Esophagus (tissue), 2 donors: ENCODE measurements at regions not wholly inside any gene's neighbourhood (a gene's known extent, or its start where the extent isn't known, plus 50 kb on each side); places are given as distances from the start of the nearest gene placed in this dataset.

Source experiments
- H3K27ac ChIP-seq, 2 donors: one replicate each; pipeline ENCODE4 v1.5.1; 2013; ENCODE audit warnings: low read depth in 2 of 2, mild to moderate bottlenecking in 2 of 2, inconsistent platforms in 1 of 2, low read length in 1 of 2, moderate library complexity in 1 of 2
- H3K27me3 ChIP-seq, 2 donors: one replicate each; pipeline ENCODE4 v1.6.1; 2013; ENCODE audit warnings: low read length in 2 of 2, control low read depth in 1 of 2, mild to moderate bottlenecking in 1 of 2; ENCODE audit not compliant: insufficient read depth in 2 of 2, control insufficient read depth in 1 of 2
- H3K36me3 ChIP-seq, 2 donors: one replicate each; pipeline ENCODE4 v1.6.1; 2013; ENCODE audit warnings: low read length in 1 of 2; ENCODE audit not compliant: control insufficient read depth in 2 of 2, insufficient read depth in 2 of 2
- H3K4me1 ChIP-seq, 2 donors: one replicate each; pipeline ENCODE4 v1.6.1; 2013; ENCODE audit warnings: low read length in 1 of 2; ENCODE audit not compliant: control insufficient read depth in 2 of 2, insufficient read depth in 2 of 2
- H3K4me3 ChIP-seq, 2 donors: one replicate each; pipeline ENCODE4 v1.5.1; 2013; ENCODE audit warnings: low read length in 2 of 2, mild to moderate bottlenecking in 2 of 2, low read depth in 1 of 2, moderate library complexity in 1 of 2
- H3K9me3 ChIP-seq, 2 donors: one replicate each; pipeline ENCODE4 v1.6.1; 2013; ENCODE audit warnings: mild to moderate bottlenecking in 2 of 2, low read depth in 1 of 2, low read length in 1 of 2, moderate library complexity in 1 of 2; ENCODE audit not compliant: control insufficient read depth in 2 of 2, insufficient read depth in 1 of 2
- WGBS, 2 donors: extraction: QIAGEN DNeasy Blood & Tissue Kit; methylation state at CpG; one replicate each; pipeline ENCODE4 v1.1.7; 2013; 5-methylcytosine and 5-hydroxymethylcytosine counted together
- donor health status: healthy with polysubstance abuse.
- donor health status: Bipolar disorder and iron deficiency.

DNA sequence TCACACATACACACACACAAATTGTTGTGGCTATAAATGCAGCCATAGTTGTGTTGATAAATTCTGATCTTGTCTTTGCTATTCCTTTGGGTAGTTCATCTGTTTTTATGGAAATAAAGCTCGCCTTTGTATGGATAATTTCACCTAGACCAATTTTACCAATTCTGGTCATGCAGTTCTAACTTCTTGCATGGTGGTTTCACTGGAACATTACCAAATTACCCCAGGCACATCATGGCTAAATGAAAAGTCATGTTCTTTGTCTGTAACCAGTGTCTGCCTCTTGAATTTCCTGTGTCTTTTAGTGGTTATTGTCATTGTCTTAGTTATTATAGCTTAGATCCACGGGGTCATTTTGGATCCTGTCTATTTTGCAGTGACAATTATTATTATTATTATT is 50.3 kb upstream of the TMC1 start:
- peak overlapping the region in 1 of 2 donors; percentile 67 for H3K27ac ChIP-seq
- no peaks in the 10 kb centered on the region for H3K4me1 ChIP-seq
- H3K27me3 ChIP-seq = no peaks in the 10 kb centered on the region
- 76 to 81% methylated on average over 2 of the region's 2 CpGs for WGBS, 2 donors
- no peak overlapping the region for H3K4me3 ChIP-seq
- H3K9me3 ChIP-seq = no peaks in the 10 kb centered on the region
- no peaks in the 10 kb centered on the region for H3K36me3 ChIP-seq

DNA sequence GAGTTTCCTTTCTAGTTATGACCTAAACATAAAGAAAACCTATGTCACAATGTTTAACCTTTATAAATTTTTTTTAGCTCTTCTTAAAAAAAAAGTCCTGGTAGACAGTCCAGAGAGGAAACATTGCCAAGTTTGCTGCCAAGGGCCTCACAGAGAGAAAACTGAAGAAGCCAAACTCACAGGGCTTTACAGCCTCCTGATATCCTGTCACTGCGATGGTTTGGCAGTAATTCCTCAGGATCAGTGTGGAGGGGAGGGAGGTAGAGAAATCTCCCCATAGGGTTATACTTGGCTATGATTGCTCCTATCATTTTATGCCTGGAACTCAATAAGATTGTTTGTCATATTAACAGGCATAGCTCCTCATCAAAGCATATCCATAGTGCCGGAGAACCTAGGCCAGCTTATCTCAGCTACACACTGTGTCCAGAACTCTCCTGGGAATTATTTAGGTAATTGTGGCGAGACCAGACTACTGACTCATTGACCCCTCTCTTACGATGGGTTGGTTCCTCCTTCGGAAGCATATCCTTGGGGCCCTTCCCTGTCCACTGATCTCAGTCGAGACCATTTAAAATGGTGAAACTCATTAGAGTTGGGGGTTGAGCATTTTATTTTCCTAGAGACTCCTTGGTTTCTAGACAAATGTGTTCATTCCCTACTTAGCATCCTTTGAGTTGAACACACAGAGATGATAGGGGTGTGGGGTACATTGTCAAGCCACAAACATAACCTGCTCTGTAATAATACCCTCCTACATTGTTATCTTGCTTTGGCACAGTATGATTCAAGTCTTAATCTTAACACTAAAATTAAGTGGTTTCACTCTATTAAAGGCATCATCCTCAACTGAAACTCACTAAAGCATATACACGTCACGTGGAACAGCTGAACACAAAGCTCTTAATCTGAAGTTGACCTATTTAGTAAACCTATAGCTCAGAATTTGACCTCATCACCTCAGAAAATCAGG is 53.4 kb upstream of the TMC1 start:
- 81% methylated on average over 8 of the region's 8 CpGs for WGBS, 2 donors
- Histone ChIP-seq H3K27me3 (no peaks in the 10 kb centered on the region), H3K4me3 (no peak overlapping the region), H3K4me1 (no peaks in the 10 kb centered on the region), H3K9me3 (no peaks in the 10 kb centered on the region), H3K36me3 (no peaks in the 10 kb centered on the region), H3K27ac (peak overlapping the region; percentile 61 to 63)

DNA sequence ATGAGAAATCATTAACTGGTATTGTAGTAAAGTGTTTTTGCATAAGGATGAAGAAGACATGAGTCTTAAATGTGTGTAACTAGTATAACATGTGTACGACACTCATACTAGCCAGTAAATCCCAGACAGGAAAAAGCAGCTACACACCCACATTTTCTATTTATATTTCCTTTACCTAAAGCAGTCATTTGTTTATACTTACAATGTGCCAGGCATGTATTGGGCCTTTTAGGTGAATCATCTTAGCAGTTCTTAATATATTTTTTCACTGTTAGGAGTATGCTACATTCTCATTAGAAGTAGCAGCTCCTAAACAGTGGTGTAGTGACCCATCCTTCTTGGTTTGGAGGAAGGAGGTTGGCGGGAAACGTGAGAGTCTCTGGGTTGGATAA is 55.8 kb upstream of the TMC1 start:
- Histone ChIP-seq H3K36me3 (no peaks in the 10 kb centered on the region), H3K9me3 (no peaks in the 10 kb centered on the region), H3K27ac (peak overlapping the region; percentile 41 to 47), H3K4me1 (no peaks in the 10 kb centered on the region), H3K4me3 (no peak overlapping the region), H3K27me3 (no peaks in the 10 kb centered on the region)
- 73 to 75% methylated on average over 3 of the region's 3 CpGs for whole genome bisulfite sequencing, 2 donors

DNA sequence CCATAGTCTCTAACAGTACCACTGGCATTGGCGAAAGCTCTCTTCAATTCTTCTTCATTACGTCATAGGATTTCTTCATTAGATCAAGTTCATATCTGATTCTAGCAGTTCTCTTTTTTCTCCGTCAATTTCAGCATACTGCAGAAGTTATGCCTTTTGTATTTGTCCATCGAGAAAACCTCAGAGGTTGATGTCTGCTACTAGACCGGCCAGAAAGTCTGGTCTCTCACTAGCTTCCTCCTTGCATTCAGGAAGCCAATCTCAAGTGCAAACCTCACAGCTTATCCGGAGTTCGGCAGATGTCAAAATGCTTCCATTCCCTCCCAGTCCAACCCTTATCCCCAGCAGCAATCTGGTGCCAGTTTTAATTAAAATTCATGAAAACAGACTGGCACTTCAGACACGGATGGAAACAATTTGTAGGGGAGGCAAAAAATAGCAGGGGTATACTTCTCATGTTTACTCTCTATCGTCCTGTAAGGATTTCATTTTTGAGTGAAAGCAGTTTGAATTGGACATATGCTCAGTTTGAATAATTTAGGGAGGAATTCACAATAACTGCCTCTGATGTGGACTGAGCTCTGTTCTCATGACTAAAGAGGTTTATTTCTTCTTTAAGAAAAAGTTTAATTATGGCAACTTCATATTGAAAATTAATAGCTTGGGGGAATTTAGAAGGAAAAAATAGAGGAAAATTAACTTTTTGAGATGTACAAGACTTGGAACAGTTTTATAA is 56.4 kb upstream of the TMC1 start:
- no peaks in the 10 kb centered on the region for H3K9me3 ChIP-seq
- WGBS, 2 donors = 66 to 69% methylated on average over 9 of the region's 9 CpGs
- H3K27ac ChIP-seq = peak overlapping the region in 1 of 2 donors; percentile 79
- H3K27me3 ChIP-seq = no peaks in the 10 kb centered on the region
- H3K4me3 ChIP-seq = no peak overlapping the region
- no peaks in the 10 kb centered on the region for H3K36me3 ChIP-seq
- H3K4me1 ChIP-seq = no peaks in the 10 kb centered on the region

DNA sequence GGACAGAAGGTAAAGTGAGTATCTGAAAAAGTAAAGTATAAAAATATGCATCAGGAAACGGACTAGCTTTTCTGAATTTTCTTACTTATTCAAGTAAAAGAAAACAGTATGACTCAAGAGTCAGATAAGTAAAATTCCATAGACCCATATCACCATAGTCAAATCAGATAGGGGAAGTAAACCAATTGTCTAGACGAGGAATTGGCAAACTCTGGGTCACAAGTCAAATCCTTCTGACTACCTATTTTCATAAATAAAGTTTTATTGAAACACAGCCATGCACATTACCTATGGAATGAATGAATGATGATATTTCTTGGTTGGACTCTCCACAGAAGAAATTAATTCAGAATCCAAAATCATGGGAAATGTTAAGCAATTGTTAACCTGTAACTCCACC is 59.1 kb upstream of the TMC1 start:
- Histone ChIP-seq H3K27me3 (no peaks in the 10 kb centered on the region), H3K27ac (no peak overlapping the region), H3K9me3 (no peaks in the 10 kb centered on the region), H3K4me1 (no peaks in the 10 kb centered on the region), H3K4me3 (no peak overlapping the region), H3K36me3 (no peaks in the 10 kb centered on the region)
- WGBS, 2 donors = 67 to 87% methylated on average over 2 of the region's 2 CpGs

DNA sequence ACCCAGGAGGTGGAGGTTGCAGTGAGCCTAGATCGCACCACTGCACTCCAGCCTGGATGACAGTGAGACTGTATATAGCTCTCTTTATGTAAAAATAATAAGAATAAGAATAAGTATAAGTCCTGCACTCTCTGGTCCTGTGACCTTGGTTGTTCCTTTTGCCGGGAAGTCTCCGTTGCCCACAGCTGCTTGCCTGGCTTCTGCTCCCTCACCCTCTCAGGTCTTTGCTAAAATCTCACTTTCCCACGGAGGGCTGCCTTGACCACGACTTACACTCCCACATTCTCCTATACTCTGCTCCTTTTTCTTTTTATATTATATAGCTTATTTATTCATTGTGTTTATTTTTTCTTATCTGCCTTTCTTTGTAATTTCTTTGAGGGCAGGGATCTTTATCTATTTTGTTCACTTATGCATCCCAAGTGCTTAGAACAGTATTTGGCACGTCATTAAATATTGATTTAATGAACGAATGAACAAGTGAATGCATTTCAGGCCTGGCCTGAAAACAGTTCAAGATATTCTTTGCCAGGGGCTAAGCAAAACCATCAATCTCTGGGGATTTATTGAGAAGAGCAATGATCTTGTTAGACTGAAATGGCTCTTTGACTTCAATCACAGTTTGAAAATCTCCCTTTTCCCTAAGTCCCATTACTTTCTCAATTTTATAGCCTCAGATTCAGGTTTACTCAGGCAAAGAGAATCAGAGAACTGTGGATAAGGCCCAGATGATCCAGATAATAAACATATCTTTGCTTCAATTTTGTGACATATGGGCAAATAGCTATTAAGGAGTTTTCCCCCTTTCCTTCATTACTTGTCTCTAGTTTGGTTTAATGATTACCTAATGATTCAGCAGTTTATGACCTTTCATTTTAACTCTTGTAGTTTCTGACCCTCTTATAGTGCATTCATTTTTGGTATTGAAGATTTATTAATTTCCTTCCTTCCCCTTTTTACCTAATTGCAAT is 60.8 kb upstream of the TMC1 start:
- no peaks in the 10 kb centered on the region for H3K27me3 ChIP-seq
- H3K4me3 ChIP-seq = no peak overlapping the region
- WGBS, 2 donors = 73 to 84% methylated on average over 7 of the region's 7 CpGs
- H3K36me3 ChIP-seq = no peaks in the 10 kb centered on the region
- no peak overlapping the region for H3K27ac ChIP-seq
- no peaks in the 10 kb centered on the region for H3K9me3 ChIP-seq
- no peaks in the 10 kb centered on the region for H3K4me1 ChIP-seq

DNA sequence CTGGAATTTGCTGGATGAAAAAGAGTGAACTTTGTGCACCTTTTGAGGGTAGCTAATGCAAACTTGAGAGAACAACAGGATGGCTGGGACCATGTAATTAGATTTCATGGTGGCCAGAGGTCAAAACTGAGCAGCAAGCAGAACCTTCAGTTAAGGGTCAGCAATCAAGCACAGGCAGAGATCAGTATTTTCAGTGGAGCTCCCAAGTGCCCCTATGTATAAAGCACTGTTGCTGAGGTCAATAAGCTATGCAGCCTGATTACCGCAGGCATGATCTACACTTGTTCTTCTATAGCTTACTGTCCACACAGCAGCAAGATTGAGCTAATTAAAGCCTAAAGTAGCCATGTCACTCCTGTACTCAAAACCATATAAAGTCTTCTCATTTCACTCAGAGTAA is 62.1 kb upstream of the TMC1 start:
- Histone ChIP-seq H3K27me3 (no peaks in the 10 kb centered on the region), H3K4me3 (no peak overlapping the region), H3K27ac (no peak overlapping the region), H3K9me3 (no peaks in the 10 kb centered on the region), H3K36me3 (no peaks in the 10 kb centered on the region), H3K4me1 (no peaks in the 10 kb centered on the region)
- 93 to 99% methylated on average over 1 of the region's 1 CpG for WGBS, 2 donors

DNA sequence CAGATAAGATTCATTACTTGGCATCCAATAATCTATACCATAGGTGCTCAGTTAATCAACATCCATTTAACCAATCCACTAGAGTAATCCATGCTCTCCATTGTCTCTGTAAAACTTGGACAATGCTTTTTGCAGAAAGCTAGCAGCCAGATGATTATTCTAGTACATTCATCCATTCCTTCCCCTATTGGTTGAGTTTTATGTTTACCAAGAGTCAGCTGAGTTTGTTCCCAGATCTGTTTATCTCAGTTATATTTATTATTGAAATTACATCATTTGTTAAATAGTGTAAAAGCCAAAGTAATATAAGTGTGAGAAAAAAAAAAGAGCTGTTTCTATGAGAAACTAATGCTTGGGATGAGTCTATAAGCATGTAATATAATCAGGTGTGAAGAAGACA is 63.3 kb upstream of the TMC1 start:
- Histone ChIP-seq H3K27me3 (no peaks in the 10 kb centered on the region), H3K4me1 (no peaks in the 10 kb centered on the region), H3K27ac (no peak overlapping the region), H3K9me3 (no peaks in the 10 kb centered on the region), H3K36me3 (no peaks in the 10 kb centered on the region), H3K4me3 (no peak overlapping the region)

DNA sequence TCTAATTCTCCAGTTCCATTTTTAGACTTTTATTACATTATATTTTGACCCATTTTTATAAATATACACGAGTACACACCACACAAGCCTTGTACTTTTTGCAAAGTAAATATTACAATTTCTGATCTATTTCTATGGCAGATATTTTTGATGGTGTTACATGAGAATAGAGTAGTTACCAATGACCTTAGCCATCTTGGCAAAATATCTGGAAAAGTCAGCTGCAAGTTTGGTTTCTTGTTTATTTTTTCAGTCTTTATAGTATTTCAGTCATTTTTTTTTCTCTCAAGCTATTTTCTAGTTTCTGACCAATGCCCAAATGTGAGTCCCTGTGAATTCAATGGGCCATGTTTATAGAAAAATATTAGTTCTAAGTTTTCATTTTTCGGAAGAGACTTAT is 64.0 kb upstream of the TMC1 start:
- no peak overlapping the region for H3K4me3 ChIP-seq
- H3K4me1 ChIP-seq = no peaks in the 10 kb centered on the region
- H3K27me3 ChIP-seq = no peaks in the 10 kb centered on the region
- no peaks in the 10 kb centered on the region for H3K36me3 ChIP-seq
- H3K27ac ChIP-seq = no peak overlapping the region
- WGBS, 2 donors = 88% methylated on average over 2 of the region's 2 CpGs
- H3K9me3 ChIP-seq = no peaks in the 10 kb centered on the region
